Adipocyte (in vitro differentiated cells): ENCODE measurements at regions not wholly inside any gene's neighbourhood (a gene's known extent, or its start where the extent isn't known, plus 50 kb on each side); places are given as distances from the start of the nearest gene placed in this dataset.
"Not testable (repeated sequence)": the region's sequence is repeated elsewhere in the genome, so short reads cannot be mapped to it uniquely, and the experiment has no call there.

Experiments
- DNase-seq: peaks from one replicate; pipeline ENCODE4 v3.0.0-alpha.2; 2015; ENCODE audit warnings: low read depth
- H3K27me3 ChIP-seq: replicated peaks from 2 replicates; pipeline ENCODE4 v1.7.0; 2013; ENCODE audit warnings: mild to moderate bottlenecking, low read length, moderate library complexity; ENCODE audit not compliant: control insufficient read depth, insufficient read depth
- H3K36me3 ChIP-seq: 2 replicates; pipeline ENCODE4 v1.7.0; 2013; ENCODE audit warnings: low read length, mild to moderate bottlenecking, moderate library complexity; ENCODE audit not compliant: control insufficient read depth, insufficient read depth, severe bottlenecking
- H3K4me1 ChIP-seq: 2 replicates; pipeline ENCODE4 v1.7.0; 2013; ENCODE audit warnings: mild to moderate bottlenecking, low read length, moderate library complexity; ENCODE audit not compliant: control insufficient read depth, insufficient read depth
- H3K4me3 ChIP-seq: 2 replicates; pipeline ENCODE4 v1.7.0; 2013; ENCODE audit warnings: mild to moderate bottlenecking, low read length, moderate library complexity
- H3K9ac ChIP-seq: 2 replicates; pipeline ENCODE4 v1.7.0; 2013; ENCODE audit warnings: mild to moderate bottlenecking, low read length, moderate library complexity
- H3K9me3 ChIP-seq: 2 replicates; pipeline ENCODE4 v1.7.0; 2013; ENCODE audit warnings: mild to moderate bottlenecking, low read length, moderate library complexity; ENCODE audit not compliant: control insufficient read depth

- H3K9ac ChIP-seq, result no peak overlapping the region
- H3K36me3 ChIP-seq, result no peaks in the 10 kb centered on the region
- DNase-seq, result no peak
- no peak overlapping the region for H3K4me3 ChIP-seq
- peaks cover 14% of the 10 kb centered on the region for H3K4me1 ChIP-seq
- no peaks in the 10 kb centered on the region for H3K27me3 ChIP-seq
- H3K9me3 ChIP-seq, result no peaks in the 10 kb centered on the region
Measured at GRCh38 chr6:84842525-84843166, 78.2 kb upstream of the TBX18 start.

GRCh38 chr6:84837068-84837866 is 72.9 kb upstream of the TBX18 start:
- not testable (repeated sequence) for H3K27me3 ChIP-seq, H3K9ac ChIP-seq, H3K4me1 ChIP-seq, DNase-seq, H3K36me3 ChIP-seq, H3K9me3 ChIP-seq, H3K4me3 ChIP-seq

- H3K4me1 ChIP-seq, result no peaks in the 10 kb centered on the region
Measured at GRCh38 chr6:84836366-84836765, 72.0 kb upstream of the TBX18 start.

GRCh38 chr6:84835340-84835739 is 70.9 kb upstream of the TBX18 start:
- no peaks in the 10 kb centered on the region for H3K36me3 ChIP-seq
- H3K9ac ChIP-seq, result no peak overlapping the region
- H3K9me3 ChIP-seq, result no peaks in the 10 kb centered on the region
- H3K4me3 ChIP-seq, result no peak overlapping the region
- no peaks in the 10 kb centered on the region for H3K27me3 ChIP-seq
- H3K4me1 ChIP-seq, result no peaks in the 10 kb centered on the region
- DNase-seq, result no peak

More at GRCh38 chr6:84836366-84836765, 72.0 kb upstream of the TBX18 start:
- no peak overlapping the region for H3K4me3 ChIP-seq
- no peak for DNase-seq
- H3K9me3 ChIP-seq, result no peaks in the 10 kb centered on the region
- H3K27me3 ChIP-seq, result no peaks in the 10 kb centered on the region
- no peaks in the 10 kb centered on the region for H3K36me3 ChIP-seq
- H3K9ac ChIP-seq, result no peak overlapping the region

- H3K4me3 ChIP-seq, DNase-seq, H3K4me1 ChIP-seq, H3K36me3 ChIP-seq, H3K9me3 ChIP-seq, H3K9ac ChIP-seq, H3K27me3 ChIP-seq: not testable (repeated sequence)
Measured at GRCh38 chr6:84831924-84832323, 67.5 kb upstream of the TBX18 start.

GRCh38 chr6:84825461-84825860 is 61.1 kb upstream of the TBX18 start:
- Histone ChIP-seq H3K36me3 (no peaks in the 10 kb centered on the region), H3K9ac (no peak overlapping the region), H3K9me3 (peaks cover 10% of the 10 kb centered on the region), H3K27me3 (no peaks in the 10 kb centered on the region), H3K4me3 (no peak overlapping the region), H3K4me1 (no peaks in the 10 kb centered on the region)
- no peak for DNase-seq

- H3K36me3 ChIP-seq, DNase-seq, H3K4me1 ChIP-seq, H3K9ac ChIP-seq, H3K4me3 ChIP-seq, H3K27me3 ChIP-seq: not testable (repeated sequence)
- H3K9me3 ChIP-seq, result peaks cover 10% of the 10 kb centered on the region
Measured at GRCh38 chr6:84821314-84821713, 56.9 kb upstream of the TBX18 start.

GRCh38 chr6:84816741-84817140 is 52.3 kb upstream of the TBX18 start:
- DNase-seq, result no peak
- peaks cover 8% of the 10 kb centered on the region for H3K9me3 ChIP-seq
- no peaks in the 10 kb centered on the region for H3K27me3 ChIP-seq
- H3K4me1 ChIP-seq, result no peaks in the 10 kb centered on the region
- no peaks in the 10 kb centered on the region for H3K36me3 ChIP-seq
- no peak overlapping the region for H3K9ac ChIP-seq
- H3K4me3 ChIP-seq, result no peak overlapping the region

- peaks cover 2% of the 10 kb centered on the region for H3K9me3 ChIP-seq
- H3K27me3 ChIP-seq, result no peaks in the 10 kb centered on the region
- H3K4me3 ChIP-seq, result no peak overlapping the region
- no peak overlapping the region for H3K9ac ChIP-seq
- no peaks in the 10 kb centered on the region for H3K36me3 ChIP-seq
- no peaks in the 10 kb centered on the region for H3K4me1 ChIP-seq
- DNase-seq, result no peak
Measured at GRCh38 chr6:84815896-84816735, 51.7 kb upstream of the TBX18 start.
